HG03432 (cell line): ENCODE measurements at regions not wholly inside any gene's neighbourhood (a gene's known extent, or its start where the extent isn't known, plus 50 kb on each side); places are given as distances from the start of the nearest gene placed in this dataset.
A peak's percentile ranks its signal among the peaks of the same experiment; 100 is the strongest.

Experiments
- ATAC-seq: cut with Tn5 transposase; IDR thresholded peaks from one replicate; pipeline ENCODE4 v1.9.1; 2021; ENCODE audit warnings: mild to moderate bottlenecking, moderate library complexity; ENCODE audit not compliant: unreplicated experiment

DNA sequence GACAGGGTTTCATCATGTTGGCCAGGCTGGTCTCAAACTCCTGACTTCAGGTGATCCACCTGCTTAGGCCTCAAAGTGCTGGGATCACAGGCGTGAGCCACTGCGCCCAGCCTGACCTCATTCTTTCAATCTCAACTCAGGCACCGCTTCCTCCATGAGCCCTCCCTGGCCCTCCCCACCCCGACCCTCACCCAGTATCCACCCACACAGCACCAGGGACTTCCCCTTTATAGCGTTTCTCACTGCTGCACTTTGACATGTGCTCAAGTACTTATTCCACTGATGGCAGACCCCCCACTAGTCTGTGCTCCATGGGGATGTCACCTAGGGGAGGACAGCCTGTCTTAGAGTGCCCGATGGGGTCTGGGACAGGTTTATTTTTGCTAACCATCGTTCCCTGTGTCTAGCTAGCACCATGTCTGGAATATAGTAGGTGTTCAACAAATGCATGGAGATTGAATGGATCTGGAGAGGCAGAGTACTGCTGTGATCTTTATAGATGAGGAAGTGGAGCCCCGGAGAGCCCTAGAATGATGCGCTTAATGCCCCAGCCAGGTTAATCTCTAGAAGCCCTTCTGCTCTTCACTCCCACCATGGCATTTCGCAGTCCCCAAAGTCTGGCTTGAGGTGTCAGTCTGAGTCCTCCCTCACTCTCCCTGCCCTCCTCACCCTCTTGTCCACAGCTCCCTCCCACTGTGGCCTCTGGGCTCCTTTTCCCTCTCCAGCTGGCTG, 258.8 kb downstream of the RPS24 start:
- no peak for ATAC-seq

GRCh38 chr10:78292982-78293865, 259.6 kb downstream of the RPS24 start:
- no peak for ATAC-seq

- ATAC-seq: no peak
Observed at GRCh38 chr10:78295242-78295641, 261.6 kb downstream of the RPS24 start.

GRCh38 chr10:78296785-78297184, 263.1 kb downstream of the RPS24 start:
- no peak for ATAC-seq

- no peak for ATAC-seq
Observed at GRCh38 chr10:78297997-78298396, 264.3 kb downstream of the RPS24 start.

- ATAC-seq: no peak
Observed at GRCh38 chr10:78298835-78299234, 265.2 kb downstream of the RPS24 start.

GRCh38 chr10:78299851-78300468, 266.3 kb downstream of the RPS24 start:
- no peak for ATAC-seq

- ATAC-seq: no peak
Observed at GRCh38 chr10:78300526-78300925, 266.9 kb downstream of the RPS24 start.

- no peak for ATAC-seq
Observed at GRCh38 chr10:78301481-78301880, 267.8 kb downstream of the RPS24 start.

DNA sequence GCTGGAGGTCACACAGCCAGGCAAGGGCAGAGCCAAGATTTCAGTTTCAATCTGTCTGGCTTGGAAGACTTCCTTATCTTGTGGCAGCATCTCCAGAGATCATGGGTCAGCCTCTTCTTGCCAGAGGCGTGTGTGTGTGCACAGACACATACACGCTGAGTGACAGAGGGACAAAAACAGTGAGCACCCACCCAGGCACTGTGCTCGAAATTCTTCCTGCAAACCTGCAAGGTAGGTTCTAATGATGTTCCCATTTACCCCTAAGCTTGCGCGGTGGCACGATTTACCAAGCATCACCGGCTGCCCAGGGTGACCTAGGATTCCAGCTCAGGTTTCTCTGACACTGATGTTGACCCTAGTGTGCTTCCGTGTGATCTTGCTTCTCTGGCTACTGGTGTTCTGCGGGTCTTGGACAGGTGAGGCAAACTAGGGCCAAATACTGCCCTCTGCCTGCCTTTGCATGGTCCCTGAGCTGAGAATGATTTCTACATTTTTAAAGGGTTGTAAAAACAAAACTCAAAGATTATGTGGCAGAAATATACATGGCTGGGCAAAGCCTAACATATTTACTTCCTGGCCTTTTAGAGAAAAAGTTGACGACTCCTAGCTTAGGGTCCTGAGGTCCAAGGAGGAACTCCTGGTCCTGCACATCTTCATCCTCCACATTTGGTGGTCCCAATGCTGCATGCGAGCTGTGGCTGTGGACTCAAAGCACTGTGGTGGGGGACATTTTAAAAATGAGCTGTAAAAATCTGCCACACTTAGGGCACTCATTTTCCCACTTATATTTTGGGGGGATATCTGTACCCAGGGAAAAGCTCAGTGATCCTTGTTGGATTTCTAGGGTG, 268.5 kb downstream of the RPS24 start:
- ATAC-seq: no peak

DNA sequence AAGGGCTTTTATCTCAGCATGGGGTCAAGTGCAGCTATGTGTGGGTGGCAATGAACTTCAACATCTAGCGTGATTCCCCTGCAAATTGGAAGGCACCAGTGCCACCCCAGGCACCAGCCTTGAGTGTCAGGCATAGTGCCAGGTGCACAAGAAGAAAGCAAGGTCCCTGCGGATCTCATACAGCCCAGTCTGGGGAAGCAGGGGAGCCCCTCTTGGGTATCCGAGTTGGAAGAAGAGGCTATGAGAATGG, 269.0 kb downstream of the RPS24 start:
- no peak for ATAC-seq

DNA sequence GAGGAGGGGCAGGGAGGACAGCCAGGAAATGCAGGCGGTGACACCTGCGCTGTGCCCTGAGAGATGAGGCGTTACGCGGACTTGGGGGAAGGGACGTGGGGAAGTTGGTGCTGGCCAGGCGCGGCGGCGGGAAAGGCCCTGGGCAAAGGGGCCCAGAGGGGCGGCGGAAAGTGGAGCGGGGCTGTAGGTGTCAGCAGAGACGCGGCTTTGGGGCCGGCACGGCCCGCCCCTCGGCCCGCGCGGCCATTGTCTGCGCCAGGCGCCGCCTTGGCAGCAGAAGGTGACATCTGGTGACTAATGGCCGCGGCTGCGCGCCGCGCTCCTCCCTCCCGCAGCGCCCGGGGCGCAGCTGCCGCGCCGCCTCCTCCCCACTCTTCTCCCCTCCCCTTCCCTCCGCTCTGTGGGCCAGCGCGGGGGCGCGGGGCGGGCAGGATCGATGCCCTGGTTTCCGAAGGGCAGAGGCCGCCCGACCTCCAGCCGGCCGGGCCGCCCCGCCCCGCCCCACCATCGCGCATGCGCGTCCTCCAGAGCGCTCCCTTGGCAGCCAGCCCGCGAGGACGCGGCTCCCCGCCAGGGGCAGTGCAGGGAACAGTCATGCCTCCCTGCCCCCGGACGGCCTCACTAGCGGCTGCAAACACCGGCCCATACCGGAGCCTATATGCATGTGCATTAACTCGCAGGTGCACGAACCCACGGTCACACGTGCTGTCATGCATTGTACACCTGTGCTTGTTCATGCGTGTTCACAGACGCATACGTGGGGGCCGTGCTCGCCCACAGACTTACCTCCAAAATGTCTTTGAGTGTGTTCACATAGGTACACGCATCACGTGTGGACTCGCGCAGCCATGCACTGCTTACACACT, 269.6 kb downstream of the RPS24 start:
- ATAC-seq: peak; percentile 92

GRCh38 chr10:78304091-78305045, 270.7 kb downstream of the RPS24 start:
- no peak for ATAC-seq

GRCh38 chr10:78305311-78305710, 271.6 kb downstream of the RPS24 start:
- no peak for ATAC-seq

DNA sequence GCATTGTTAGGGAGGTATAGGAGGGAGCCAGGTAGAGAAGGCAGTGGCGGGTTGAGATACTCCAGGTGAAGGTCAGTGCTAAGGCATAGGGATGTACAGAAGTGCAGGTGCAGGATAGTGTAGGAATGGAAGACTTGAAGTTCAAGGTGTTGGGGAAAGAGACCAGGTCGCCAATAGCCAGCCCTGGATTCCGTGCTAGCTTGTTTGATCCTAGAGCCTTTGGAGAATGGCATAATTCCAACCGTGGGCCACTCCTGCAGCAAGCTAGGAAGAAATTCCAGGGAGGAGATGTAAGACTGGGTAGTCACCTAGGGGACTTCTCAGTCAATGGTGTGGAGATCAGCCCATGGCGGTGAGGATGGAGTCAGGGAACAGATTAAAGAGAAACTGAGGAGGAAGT, 272.7 kb downstream of the RPS24 start:
- ATAC-seq: no peak

- no peak for ATAC-seq
Observed at GRCh38 chr10:78307576-78307975, 273.9 kb downstream of the RPS24 start.

DNA sequence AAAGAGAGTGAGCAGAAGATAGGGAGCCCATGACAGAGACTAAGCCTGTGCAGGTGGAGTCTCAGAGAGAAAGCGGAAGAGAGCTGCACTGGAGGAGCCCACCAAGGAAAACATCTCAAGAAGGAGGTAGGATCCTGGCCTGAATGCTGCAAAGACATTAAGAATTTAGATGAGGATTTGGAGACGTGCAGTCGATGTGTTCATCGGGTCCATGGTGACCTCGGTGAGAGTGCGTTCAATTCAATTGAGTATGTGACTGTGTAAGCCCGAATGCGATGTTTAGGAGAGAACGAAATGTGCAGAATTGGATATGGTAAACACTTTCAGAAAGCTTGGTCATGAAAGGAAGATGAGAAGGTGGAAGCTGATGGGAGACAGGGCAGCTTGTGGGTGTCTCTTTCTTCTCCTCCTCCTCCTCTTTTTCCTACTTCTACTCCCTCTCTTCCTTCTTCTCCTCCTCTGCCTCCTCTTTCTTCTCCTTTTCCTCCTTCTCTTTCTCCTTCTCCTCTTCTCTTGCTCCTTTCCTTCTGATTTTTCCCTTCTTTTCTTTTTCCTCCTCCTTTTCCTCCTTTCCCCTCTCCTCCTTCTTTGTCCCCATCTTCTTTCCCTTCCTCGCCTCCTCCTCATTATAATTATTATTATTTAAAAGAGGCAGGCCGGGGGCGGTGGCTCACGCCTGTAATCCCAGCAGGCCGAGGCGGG, 276.0 kb downstream of the RPS24 start:
- ATAC-seq: no peak

DNA sequence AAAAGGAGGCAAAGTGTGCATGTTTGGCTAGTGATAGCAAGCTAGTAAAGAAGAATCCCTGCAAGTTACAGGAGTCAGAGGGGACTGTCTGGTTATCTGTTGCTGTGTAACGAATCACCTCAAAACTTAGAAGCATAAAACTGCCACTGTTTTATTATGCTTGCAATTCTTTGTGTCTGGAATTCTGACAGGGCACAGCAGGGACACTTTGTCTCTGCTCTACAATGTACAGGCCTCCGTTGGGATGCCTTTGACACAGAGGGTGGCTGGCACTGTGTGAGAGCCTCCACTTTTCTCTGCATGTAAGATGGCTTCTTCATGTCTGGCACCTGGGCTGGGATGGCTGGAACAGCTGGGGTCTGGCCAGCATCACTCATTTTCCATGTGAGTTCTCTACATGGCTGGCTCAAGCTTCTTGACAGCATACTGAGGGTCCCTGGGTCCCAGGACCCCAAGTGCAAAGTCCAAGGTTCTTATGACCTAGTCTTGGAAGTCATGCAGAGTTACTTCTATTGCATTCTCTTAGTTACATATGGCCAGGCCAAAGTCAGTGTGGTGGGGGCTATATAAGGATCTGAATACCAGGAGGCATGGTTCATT, 276.9 kb downstream of the RPS24 start:
- no peak for ATAC-seq
